GM21528 (cell line): ENCODE measurements at regions not wholly inside any gene's neighbourhood (a gene's known extent, or its start where the extent isn't known, plus 50 kb on each side); places are given as distances from the start of the nearest gene placed in this dataset.

Experiments
- ATAC-seq: cut with Tn5 transposase; IDR thresholded peaks from one replicate; pipeline ENCODE4 v1.9.1; 2021; ENCODE audit warnings: mild to moderate bottlenecking, moderate library complexity; ENCODE audit not compliant: unreplicated experiment, low FRiP score

- no peak for ATAC-seq
Measured at GRCh38 chr2:21468624-21469023, 344.9 kb downstream of the TDRD15 start.

GRCh38 chr2:21469158-21469557 is 345.4 kb downstream of the TDRD15 start:
- ATAC-seq, result no peak

- no peak for ATAC-seq
Measured at GRCh38 chr2:21469564-21469963, 345.8 kb downstream of the TDRD15 start.

GRCh38 chr2:21480162-21480561 is 356.4 kb downstream of the TDRD15 start:
- no peak for ATAC-seq

GRCh38 chr2:21484643-21485042 is 360.9 kb downstream of the TDRD15 start:
- ATAC-seq, result no peak

- no peak for ATAC-seq
Measured at GRCh38 chr2:21486445-21486844, 362.7 kb downstream of the TDRD15 start.

GRCh38 chr2:21489080-21489479 is 365.3 kb downstream of the TDRD15 start:
- no peak for ATAC-seq

- ATAC-seq, result no peak
Measured at GRCh38 chr2:21498016-21498415, 374.2 kb downstream of the TDRD15 start.

GRCh38 chr2:21500401-21500945 is 376.7 kb downstream of the TDRD15 start:
- ATAC-seq, result no peak

- ATAC-seq, result no peak
Measured at GRCh38 chr2:21501376-21502027, 377.7 kb downstream of the TDRD15 start.

- ATAC-seq, result no peak
Measured at GRCh38 chr2:21515903-21516302, 392.1 kb downstream of the TDRD15 start.

- no peak for ATAC-seq
Measured at GRCh38 chr2:21519412-21519811, 395.6 kb downstream of the TDRD15 start.

- no peak for ATAC-seq
Measured at GRCh38 chr2:21519821-21520220, 396.1 kb downstream of the TDRD15 start.

GRCh38 chr2:21535826-21536225 is 412.1 kb downstream of the TDRD15 start:
- no peak for ATAC-seq

GRCh38 chr2:21539685-21540084 is 415.9 kb downstream of the TDRD15 start:
- no peak for ATAC-seq

GRCh38 chr2:21543630-21544029 is 419.9 kb downstream of the TDRD15 start:
- ATAC-seq, result no peak

- no peak for ATAC-seq
Measured at GRCh38 chr2:21544392-21544791, 420.6 kb downstream of the TDRD15 start.

GRCh38 chr2:21552981-21553380 is 429.2 kb downstream of the TDRD15 start:
- no peak for ATAC-seq

- no peak for ATAC-seq
Measured at GRCh38 chr2:21559351-21559750, 435.6 kb downstream of the TDRD15 start.

GRCh38 chr2:21561965-21562364 is 438.2 kb downstream of the TDRD15 start:
- ATAC-seq, result no peak

- ATAC-seq, result no peak
Measured at GRCh38 chr2:21567395-21567794, 443.6 kb downstream of the TDRD15 start.

GRCh38 chr2:21571686-21572085 is 447.9 kb downstream of the TDRD15 start:
- no peak for ATAC-seq

- no peak for ATAC-seq
Measured at GRCh38 chr2:21580391-21580790, 456.6 kb downstream of the TDRD15 start.
